DOHH2 (cell line): ENCODE measurements at regions not wholly inside any gene's neighbourhood (a gene's known extent, or its start where the extent isn't known, plus 50 kb on each side); places are given as distances from the start of the nearest gene placed in this dataset.

Experiments used
- H3F3A ChIP-seq: fragments of 200-600 bp; sonication (generic), shearing (Covaris generic); 2 replicates; pipeline ENCODE4 v1.6.0; 2016; ENCODE audit warnings: antibody characterized with exemption, mild to moderate bottlenecking; ENCODE audit not compliant: control insufficient read depth, insufficient read depth
- H3K27ac ChIP-seq: fragments of 200-600 bp; sonication (generic); 2 replicates; pipeline ENCODE4 v1.5.1; 2014; ENCODE audit warnings: low read depth, mild to moderate bottlenecking, low read length, moderate library complexity
- H3K27me3 ChIP-seq: fragments of 200-600 bp; sonication (generic); 2 replicates; pipeline ENCODE4 v1.6.1; 2014; ENCODE audit warnings: mild to moderate bottlenecking, low read length, mixed read lengths; ENCODE audit not compliant: control insufficient read depth
- H3K36me3 ChIP-seq: fragments of 200-600 bp; sonication (generic); 2 replicates; pipeline ENCODE4 v1.6.1; 2014; ENCODE audit warnings: mild to moderate bottlenecking, low read length, moderate library complexity, mixed read lengths; ENCODE audit not compliant: control insufficient read depth
- H3K4me1 ChIP-seq: fragments of 200-600 bp; sonication (generic); 2 replicates; pipeline ENCODE4 v1.6.1; 2014; ENCODE audit warnings: mild to moderate bottlenecking, low read length, mixed read lengths; ENCODE audit not compliant: control insufficient read depth
- H3K4me2 ChIP-seq: fragments of 200-600 bp; sonication (generic); 2 replicates; pipeline ENCODE4 v1.6.0; 2014; ENCODE audit warnings: mild to moderate bottlenecking, low read length, moderate library complexity
- H3K4me3 ChIP-seq: fragments of 200-600 bp; sonication (generic); 2 replicates; pipeline ENCODE4 v1.5.1; 2014; ENCODE audit warnings: mild to moderate bottlenecking, low read length, mixed read lengths
- H3K79me2 ChIP-seq: fragments of 200-600 bp; sonication (generic); 2 replicates; pipeline ENCODE4 v1.6.1; 2014; ENCODE audit warnings: mild to moderate bottlenecking, low read length, mixed read lengths; ENCODE audit not compliant: control insufficient read depth
- H3K9me2 ChIP-seq: fragments of 200-600 bp; sonication (generic); replicated peaks from 2 replicates; pipeline ENCODE4 v1.6.1; 2014; ENCODE audit warnings: mild to moderate bottlenecking, low read length, mixed read lengths; ENCODE audit not compliant: control insufficient read depth
- H3K9me3 ChIP-seq: fragments of 200-600 bp; sonication (generic); 2 replicates; pipeline ENCODE4 v1.6.1; 2014; ENCODE audit warnings: antibody characterized with exemption, low read length, mixed read lengths; ENCODE audit not compliant: control insufficient read depth, insufficient read depth
- H4K20me1 ChIP-seq: fragments of 200-600 bp; sonication (generic); 2 replicates; pipeline ENCODE4 v1.6.0; 2014; ENCODE audit warnings: low read depth, mild to moderate bottlenecking, antibody characterized with exemption, low read length, moderate library complexity; ENCODE audit not compliant: control insufficient read depth, insufficient read depth
- CTCF ChIP-seq: fragments of 200-600 bp; sonication (generic); IDR thresholded peaks from one replicate; pipeline ENCODE4 v1.5.1; 2014; ENCODE audit warnings: antibody characterized with exemption, mild to moderate bottlenecking, low read depth, low read length; ENCODE audit not compliant: poor library complexity, severe bottlenecking
- EZH2phosphoT487 ChIP-seq: fragments of 200-600 bp; sonication (generic); IDR thresholded peaks from 2 replicates; pipeline ENCODE4 v1.6.1; 2017; ENCODE audit warnings: borderline replicate concordance, mild to moderate bottlenecking, antibody characterized with exemption, low read length, moderate library complexity, mixed read lengths

- H3K27me3 ChIP-seq: no peaks in the 10 kb centered on the region; the same call in 1 of the 2 replicates
- no peaks in the 10 kb centered on the region for H3F3A ChIP-seq
- no peaks in the 10 kb centered on the region for H3K36me3 ChIP-seq
- no peak overlapping the region for H3K4me3 ChIP-seq
- no peak for TF ChIP-seq EZH2phosphoT487
- TF ChIP-seq CTCF: no peak
- peaks cover 7% of the 10 kb centered on the region for H3K4me1 ChIP-seq
- H3K27ac ChIP-seq: no peak overlapping the region
- H4K20me1 ChIP-seq: no peaks in the 10 kb centered on the region
- H3K9me3 ChIP-seq: no peaks in the 10 kb centered on the region
- no peak overlapping the region for H3K4me2 ChIP-seq
- H3K79me2 ChIP-seq: no peaks in the 10 kb centered on the region
- H3K9me2 ChIP-seq: no peaks in the 10 kb centered on the region
Measured at GRCh38 chr12:124107351-124107750, 134.3 kb downstream of the ZNF664 start.

- Histone ChIP-seq H3F3A (no peaks in the 10 kb centered on the region), H3K79me2 (no peaks in the 10 kb centered on the region), H3K36me3 (no peaks in the 10 kb centered on the region), H3K27ac (no peak overlapping the region), H3K9me2 (no peaks in the 10 kb centered on the region), H3K27me3 (no peaks in the 10 kb centered on the region; the same call in 1 of the 2 replicates), H3K4me1 (peaks cover 7% of the 10 kb centered on the region), H3K4me3 (no peak overlapping the region; the same call in 1 of the 2 replicates), H3K9me3 (no peaks in the 10 kb centered on the region), H3K4me2 (peak overlapping the region; percentile 31; the same call in 1 of the 2 replicates), H4K20me1 (no peaks in the 10 kb centered on the region)
- TF ChIP-seq CTCF (no peak), EZH2phosphoT487 (no peak)
Measured at GRCh38 chr12:124109760-124110159, 136.7 kb downstream of the ZNF664 start.

- Histone ChIP-seq H3K4me3 (no peak overlapping the region; the same call in 1 of the 2 replicates), H3K27me3 (no peaks in the 10 kb centered on the region; the same call in 1 of the 2 replicates), H4K20me1 (no peaks in the 10 kb centered on the region), H3K9me3 (no peaks in the 10 kb centered on the region), H3K9me2 (no peaks in the 10 kb centered on the region), H3K4me1 (peaks cover 7% of the 10 kb centered on the region), H3F3A (no peaks in the 10 kb centered on the region), H3K4me2 (no peak overlapping the region), H3K36me3 (no peaks in the 10 kb centered on the region), H3K79me2 (no peaks in the 10 kb centered on the region), H3K27ac (no peak overlapping the region)
- TF ChIP-seq EZH2phosphoT487 (no peak), CTCF (no peak)
Measured at GRCh38 chr12:124110372-124110883, 137.4 kb downstream of the ZNF664 start.
